ENCODE measurements at regions not wholly inside any gene's neighbourhood (a gene's known extent, or its start where the extent isn't known, plus 50 kb on each side); places are given as distances from the start of the nearest gene placed in this dataset.

GRCh38 chr3:177356113-177356512 lies 158.8 kb upstream of the TBL1XR1 start:
- TF ChIP-seq POLR2A (IDR thresholded peaks at IDR 0.05) (no peak), POLR2AphosphoS5 (IDR thresholded peaks at IDR 0.05) (no peak)
